SK-N-SH (cell line): ENCODE measurements at regions not wholly inside any gene's neighbourhood (a gene's known extent, or its start where the extent isn't known, plus 50 kb on each side); places are given as distances from the start of the nearest gene placed in this dataset.

ENCODE experiments used
- CTCF ChIA-PET: fragments of 300-600, 350-600 bp; formaldehyde crosslinking; extraction: SDS; loops from one replicate; lab custom pipeline; 2021; lab: Yijun Ruan, JAX
- POLR2A ChIA-PET: fragments of 350-600 bp; sonication (Branson Sonifier 250); formaldehyde crosslinking; extraction: SDS; loops from one replicate; lab custom pipeline; 2020; ENCODE audit warnings: antibody characterized with exemption, inconsistent platforms; lab: Yijun Ruan, JAX
- DNase-seq: peaks from one replicate; pipeline ENCODE4 v3.0.0; 2012
- H2AFZ ChIP-seq: fragments of 200-600 bp; sonication (generic); 2 replicates; pipeline ENCODE4 v1.8.1; 2016; ENCODE audit warnings: antibody characterized with exemption, mild to moderate bottlenecking, low read depth
- H3F3A ChIP-seq: fragments of 200-600 bp; sonication (generic); replicated peaks from 2 replicates; pipeline ENCODE3; 2016; ENCODE audit warnings: antibody characterized with exemption, mild to moderate bottlenecking; ENCODE audit not compliant: insufficient read depth
- H3K27ac ChIP-seq, 2 experiments: fragments of 200-500 bp in 1 of 2; fragments of 200-600 bp in 1 of 2; sonication (Bioruptor generic) in 1 of 2; sonication (generic), shearing (Covaris generic) in 1 of 2; 2 replicates each; pipeline versions ENCODE4 v1.5.1 to v1.6.1; 2014 to 2016; ENCODE audit warnings: low read depth in 2 of 2, inconsistent platforms in 1 of 2, low read length in 1 of 2, mild to moderate bottlenecking in 1 of 2, mixed read lengths in 1 of 2
- H3K27me3 ChIP-seq: fragments of 200-600 bp; sonication (generic), shearing (Covaris generic); 2 replicates; pipeline ENCODE4 v1.6.1; 2016; ENCODE audit warnings: mixed run types; ENCODE audit not compliant: insufficient read depth
- H3K36me3 ChIP-seq, 2 experiments: fragments of 200-500 bp in 1 of 2; fragments of 200-600 bp in 1 of 2; sonication (Bioruptor generic) in 1 of 2; sonication (generic) in 1 of 2; replicated peaks in 1 of 2; 2 replicates each; pipeline versions ENCODE3 to v1.5.1; 2014 to 2016; ENCODE audit warnings: low read length in 1 of 2, mild to moderate bottlenecking in 1 of 2; ENCODE audit not compliant: insufficient read depth in 2 of 2, control insufficient read depth in 1 of 2
- H3K4me1 ChIP-seq, 2 experiments: fragments of 200-500 bp in 1 of 2; fragments of 200-600 bp in 1 of 2; sonication (Bioruptor generic) in 1 of 2; sonication (generic), shearing (Covaris generic) in 1 of 2; 2 replicates each; pipeline versions ENCODE4 v1.5.1 to v1.6.1; 2014 to 2016; ENCODE audit warnings: low read depth in 1 of 2, low read length in 1 of 2, mixed run types in 1 of 2; ENCODE audit not compliant: insufficient read depth in 2 of 2, control insufficient read depth in 1 of 2
- H3K4me2 ChIP-seq: fragments of 200-600 bp; sonication (generic), shearing (Covaris generic); 2 replicates; pipeline ENCODE4 v1.6.1; 2017; ENCODE audit warnings: mixed run types
- H3K4me3 ChIP-seq, 2 experiments: fragments of 200-500 bp in 1 of 2; fragments of 200-600 bp in 1 of 2; sonication (Bioruptor generic) in 1 of 2; sonication (generic), shearing (Covaris generic) in 1 of 2; 2 replicates each; pipeline versions ENCODE4 v1.5.1 to v1.8.1; 2014 to 2016; ENCODE audit warnings: low read depth in 2 of 2, inconsistent platforms in 1 of 2, low read length in 1 of 2, mild to moderate bottlenecking in 1 of 2, mixed read lengths in 1 of 2, moderate library complexity in 1 of 2
- H3K79me2 ChIP-seq: fragments of 200-600 bp; sonication (generic); 2 replicates; pipeline ENCODE4 v1.8.1; 2017; ENCODE audit warnings: mild to moderate bottlenecking; ENCODE audit not compliant: insufficient read depth
- H3K9ac ChIP-seq: fragments of 200-600 bp; sonication (generic); 2 replicates; pipeline ENCODE4 v1.6.1; 2017; ENCODE audit warnings: mixed run types
- H3K9me2 ChIP-seq: fragments of 200-600 bp; sonication (generic); 2 replicates; pipeline ENCODE4 v1.6.1; 2017; ENCODE audit warnings: mixed run types
- H3K9me3 ChIP-seq: fragments of 200-600 bp; sonication (generic); 2 replicates; pipeline ENCODE4 v1.6.1; 2017; ENCODE audit warnings: mixed run types, mild to moderate bottlenecking, moderate library complexity
- H4K20me1 ChIP-seq: fragments of 200-600 bp; sonication (generic); 2 replicates; pipeline ENCODE4 v1.6.1; 2017; ENCODE audit warnings: mild to moderate bottlenecking, mixed run types; ENCODE audit not compliant: insufficient read depth
- CHD2 ChIP-seq: fragments of 150-350 bp; IDR thresholded peaks from 2 replicates; pipeline ENCODE4 v1.6.1; 2018; ENCODE audit warnings: low read length; ENCODE audit not compliant: partially characterized antibody
- ELF1 ChIP-seq: IDR thresholded peaks from 2 replicates; pipeline ENCODE4 v1.4.0; 2012
- EP300 ChIP-seq, 2 experiments: IDR thresholded peaks; 2 replicates each; pipeline versions ENCODE4 v1.4.0 to v1.6.1; 2012; ENCODE audit warnings: borderline replicate concordance in 1 of 2, low read depth in 1 of 2, low read length in 1 of 2
- FOSL2 ChIP-seq: IDR thresholded peaks from 2 replicates; pipeline ENCODE4 v1.4.0; 2012; ENCODE audit warnings: low read depth, mild to moderate bottlenecking, moderate library complexity, borderline replicate concordance
- FOXM1 ChIP-seq: IDR thresholded peaks from 2 replicates; pipeline ENCODE4 v1.4.0; 2012; ENCODE audit warnings: low read depth, mild to moderate bottlenecking
- GABPA ChIP-seq: IDR thresholded peaks from 2 replicates; pipeline ENCODE4 v1.4.0; 2012; ENCODE audit warnings: low read depth, mild to moderate bottlenecking
- GATA2 ChIP-seq: sonication (generic); formaldehyde crosslinking; IDR thresholded peaks from 2 replicates; pipeline ENCODE4 v1.5.0; 2020; ENCODE audit warnings: mild to moderate bottlenecking, missing genetic modification reagents
- IRF3 ChIP-seq: fragments of 150-350 bp; IDR thresholded peaks from 2 replicates; pipeline ENCODE4 v1.6.1; 2016; ENCODE audit warnings: mild to moderate bottlenecking, low read depth, low read length
- MXI1 ChIP-seq: IDR thresholded peaks from 2 replicates; pipeline ENCODE4 v1.6.1; 2012; ENCODE audit warnings: mild to moderate bottlenecking, low read depth, low read length, improper control_type of control experiment
- NFIC ChIP-seq: IDR thresholded peaks from 2 replicates; pipeline ENCODE4 v1.4.0; 2012; ENCODE audit warnings: borderline replicate concordance
- NRF1 ChIP-seq: IDR thresholded peaks from 2 replicates; pipeline ENCODE4 v1.6.1; 2012; ENCODE audit warnings: low read depth, mild to moderate bottlenecking, low read length
- POLR2AphosphoS5 ChIP-seq: IDR thresholded peaks from 2 replicates; pipeline ENCODE4 v1.6.1; 2012; ENCODE audit warnings: low read depth, low read length
- RAD21 ChIP-seq: IDR thresholded peaks from 2 replicates; pipeline ENCODE4 v1.6.1; 2012; ENCODE audit warnings: mild to moderate bottlenecking, low read length
- RCOR1 ChIP-seq: fragments of 150-350 bp; IDR thresholded peaks from 2 replicates; pipeline ENCODE4 v1.6.1; 2017; ENCODE audit warnings: antibody characterized with exemption, low read length
- REST ChIP-seq: IDR thresholded peaks from 2 replicates; pipeline ENCODE4 v1.6.1; 2012; ENCODE audit warnings: mild to moderate bottlenecking, low read depth, low read length, moderate library complexity
- SIN3A ChIP-seq: IDR thresholded peaks from 2 replicates; pipeline ENCODE4 v1.6.1; 2012; ENCODE audit warnings: low read depth, mild to moderate bottlenecking, low read length, moderate library complexity, borderline replicate concordance
- SMC3 ChIP-seq: IDR thresholded peaks from 2 replicates; pipeline ENCODE4 v1.6.1; 2012; ENCODE audit warnings: low read depth, low read length, improper control_type of control experiment
- TCF12 ChIP-seq: IDR thresholded peaks from 2 replicates; pipeline ENCODE4 v1.4.0; 2012
- USF2 ChIP-seq: fragments of 150-350 bp; IDR thresholded peaks from 2 replicates; pipeline ENCODE4 v1.6.1; 2017; ENCODE audit warnings: antibody characterized with exemption, low read length, low read depth, borderline replicate concordance
- YY1 ChIP-seq: IDR thresholded peaks from 2 replicates; pipeline ENCODE4 v1.4.0; 2012; ENCODE audit warnings: low read depth, mild to moderate bottlenecking
- whole genome bisulfite sequencing: methylation state at CpG from one replicate; pipeline ENCODE4 v1.1.6; 2017; ENCODE audit warnings: low lambda C conversion rate; 5-methylcytosine and 5-hydroxymethylcytosine counted together
- TF ChIP-seq, protein P1 (sequence below): IDR thresholded peaks from 2 replicates; pipeline ENCODE4 v1.4.0; 2012; ENCODE audit warnings: low read depth, borderline replicate concordance

DNA sequence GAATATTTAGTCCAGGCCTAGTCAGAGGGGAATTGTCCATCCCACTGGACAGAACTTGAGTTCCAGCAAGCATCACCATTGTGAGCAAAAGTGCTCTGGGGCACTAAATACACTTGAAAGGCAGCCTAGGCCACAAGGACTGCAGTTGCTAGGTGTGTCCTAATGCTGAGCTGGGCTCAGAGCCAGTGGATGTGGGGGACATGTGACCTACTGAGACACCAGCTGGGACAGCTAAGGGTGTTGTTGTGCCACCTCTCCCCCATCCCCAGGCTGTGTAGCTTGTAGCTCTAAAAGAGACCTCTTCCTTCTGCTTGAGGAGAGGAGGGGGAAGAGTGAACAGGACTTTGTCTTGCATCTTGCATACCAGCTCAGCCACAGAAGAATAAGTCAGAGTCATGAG lies 120.9 kb downstream of the DTWD1 start:
- TF ChIP-seq CHD2 (no peak), TCF12 (no peak), IRF3 (no peak), YY1 (no peak), GATA2 (no peak), NRF1 (no peak), FOXM1 (no peak)
- TF ChIP-seq, protein P1, sequence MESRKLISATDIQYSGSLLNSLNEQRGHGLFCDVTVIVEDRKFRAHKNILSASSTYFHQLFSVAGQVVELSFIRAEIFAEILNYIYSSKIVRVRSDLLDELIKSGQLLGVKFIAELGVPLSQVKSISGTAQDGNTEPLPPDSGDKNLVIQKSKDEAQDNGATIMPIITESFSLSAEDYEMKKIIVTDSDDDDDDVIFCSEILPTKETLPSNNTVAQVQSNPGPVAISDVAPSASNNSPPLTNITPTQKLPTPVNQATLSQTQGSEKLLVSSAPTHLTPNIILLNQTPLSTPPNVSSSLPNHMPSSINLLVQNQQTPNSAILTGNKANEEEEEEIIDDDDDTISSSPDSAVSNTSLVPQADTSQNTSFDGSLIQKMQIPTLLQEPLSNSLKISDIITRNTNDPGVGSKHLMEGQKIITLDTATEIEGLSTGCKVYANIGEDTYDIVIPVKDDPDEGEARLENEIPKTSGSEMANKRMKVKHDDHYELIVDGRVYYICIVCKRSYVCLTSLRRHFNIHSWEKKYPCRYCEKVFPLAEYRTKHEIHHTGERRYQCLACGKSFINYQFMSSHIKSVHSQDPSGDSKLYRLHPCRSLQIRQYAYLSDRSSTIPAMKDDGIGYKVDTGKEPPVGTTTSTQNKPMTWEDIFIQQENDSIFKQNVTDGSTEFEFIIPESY, result no peak
- no peak overlapping the region for H3K4me2 ChIP-seq
- no peaks in the 10 kb centered on the region for H3K4me1 ChIP-seq
- no peak for DNase-seq
- no peak overlapping the region for H3K27ac ChIP-seq
- H3K4me3 ChIP-seq, result no peak overlapping the region
- no peaks in the 10 kb centered on the region for H3K79me2 ChIP-seq
- H3K9me2 ChIP-seq, result no peaks in the 10 kb centered on the region
- H2AFZ ChIP-seq, result no peak overlapping the region
- POLR2A ChIA-PET, result no interaction called here
- H3K9me3 ChIP-seq, result no peaks in the 10 kb centered on the region
- H3K36me3 ChIP-seq, result no peaks in the 10 kb centered on the region
- CTCF ChIA-PET, result interaction anchor here (0.8 to 1.2 kb wide), 4 partner anchors 14 to 506 kb away, joined by 3 to 4 read pairs (median 3); no protein-coding TSS in a partner anchor
- no peak overlapping the region for H3K9ac ChIP-seq
- H3K27me3 ChIP-seq, result no peaks in the 10 kb centered on the region
- no peaks in the 10 kb centered on the region for H4K20me1 ChIP-seq
- no peaks in the 10 kb centered on the region for H3F3A ChIP-seq

GRCh38 chr15:49742381-49742780 lies 121.5 kb downstream of the DTWD1 start:
- no peak overlapping the region for H3K27ac ChIP-seq
- H4K20me1 ChIP-seq, result no peaks in the 10 kb centered on the region
- no peaks in the 10 kb centered on the region for H3K9me2 ChIP-seq
- no peak overlapping the region for H3K4me2 ChIP-seq
- H3K36me3 ChIP-seq, result no peaks in the 10 kb centered on the region
- no peaks in the 10 kb centered on the region for H3F3A ChIP-seq
- CTCF ChIA-PET, result interaction anchor here (0.8 to 1.2 kb wide), 3 partner anchors 14 to 507 kb away, joined by 3 to 4 read pairs (median 3); no protein-coding TSS in a partner anchor
- no peak overlapping the region for H3K9ac ChIP-seq
- no peak overlapping the region for H2AFZ ChIP-seq
- no peaks in the 10 kb centered on the region for H3K79me2 ChIP-seq
- H3K4me1 ChIP-seq, result no peaks in the 10 kb centered on the region
- no peak for DNase-seq
- H3K4me3 ChIP-seq, result no peak overlapping the region
- no peaks in the 10 kb centered on the region for H3K27me3 ChIP-seq
- 40% methylated on average over 3 of the region's 3 CpGs for WGBS
- POLR2A ChIA-PET, result no interaction called here
- no peaks in the 10 kb centered on the region for H3K9me3 ChIP-seq
- TF ChIP-seq POLR2AphosphoS5 (no peak), EP300 (IDR thresholded peaks at IDR 0.05; ENCODE audit: borderline replicate concordance in 1 of 2, low read depth in 1 of 2, low read length in 1 of 2) (no peak), FOXM1 (no peak), SIN3A (no peak), NRF1 (no peak), RCOR1 (no peak), ELF1 (no peak), IRF3 (no peak), FOSL2 (no peak), NFIC (no peak), USF2 (no peak), REST (no peak), SMC3 (no peak), MXI1 (no peak), RAD21 (no peak), GABPA (no peak)
